ENCODE measurements at regions not wholly inside any gene's neighbourhood (a gene's known extent, or its start where the extent isn't known, plus 50 kb on each side); places are given as distances from the start of the nearest gene placed in this dataset.
"Not testable (repeated sequence)": the region's sequence is repeated elsewhere in the genome, so short reads cannot be mapped to it uniquely, and the experiment has no call there.

GRCh38 chr6:43925636-43926139 is 155.7 kb downstream of the VEGFA start:
- not testable (repeated sequence) for TF ChIP-seq POLR2A, CTCF (IDR thresholded peaks at IDR 0.05)
